ENCODE measurements at regions not wholly inside any gene's neighbourhood (a gene's known extent, or its start where the extent isn't known, plus 50 kb on each side); places are given as distances from the start of the nearest gene placed in this dataset.

DNA sequence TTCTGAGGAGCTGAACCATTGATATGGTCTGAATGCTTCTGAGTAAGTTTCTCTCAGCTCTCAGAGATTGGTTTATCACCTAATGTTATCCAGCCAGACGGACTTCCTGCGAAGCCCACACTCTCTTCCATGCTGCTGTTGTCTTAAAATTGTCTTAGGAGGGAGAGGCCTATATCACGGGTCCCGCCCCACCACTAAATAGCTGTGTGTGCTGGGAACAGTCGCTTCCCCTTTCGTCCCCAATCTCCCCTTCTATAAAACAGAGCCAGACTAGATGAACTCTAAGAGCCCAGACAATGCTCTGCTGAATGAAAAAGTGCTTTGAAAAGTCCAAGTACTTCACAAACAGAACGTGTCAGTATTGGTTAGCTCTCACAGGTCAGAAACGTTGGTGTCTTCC lies 81.4 kb upstream of the AKIP1 start:
- TF ChIP-seq CTCF (IDR thresholded peaks at IDR 0.05; ENCODE audit: low read depth, low read length): no peak
- H3K4me3 ChIP-seq (ENCODE audit: low read depth, low read length): no peak overlapping the region

GRCh38 chr11:8830641-8831040 lies 80.3 kb upstream of the AKIP1 start:
- H3K4me3 ChIP-seq (ENCODE audit: low read depth, low read length): no peak overlapping the region
- TF ChIP-seq CTCF (IDR thresholded peaks at IDR 0.05; ENCODE audit: low read depth, low read length): no peak

- no peak overlapping the region for H3K4me3 ChIP-seq (ENCODE audit: low read depth, low read length)
- TF ChIP-seq CTCF (IDR thresholded peaks at IDR 0.05; ENCODE audit: low read depth, low read length): no peak
Observed at GRCh38 chr11:8831861-8832260, 79.1 kb upstream of the AKIP1 start.

DNA sequence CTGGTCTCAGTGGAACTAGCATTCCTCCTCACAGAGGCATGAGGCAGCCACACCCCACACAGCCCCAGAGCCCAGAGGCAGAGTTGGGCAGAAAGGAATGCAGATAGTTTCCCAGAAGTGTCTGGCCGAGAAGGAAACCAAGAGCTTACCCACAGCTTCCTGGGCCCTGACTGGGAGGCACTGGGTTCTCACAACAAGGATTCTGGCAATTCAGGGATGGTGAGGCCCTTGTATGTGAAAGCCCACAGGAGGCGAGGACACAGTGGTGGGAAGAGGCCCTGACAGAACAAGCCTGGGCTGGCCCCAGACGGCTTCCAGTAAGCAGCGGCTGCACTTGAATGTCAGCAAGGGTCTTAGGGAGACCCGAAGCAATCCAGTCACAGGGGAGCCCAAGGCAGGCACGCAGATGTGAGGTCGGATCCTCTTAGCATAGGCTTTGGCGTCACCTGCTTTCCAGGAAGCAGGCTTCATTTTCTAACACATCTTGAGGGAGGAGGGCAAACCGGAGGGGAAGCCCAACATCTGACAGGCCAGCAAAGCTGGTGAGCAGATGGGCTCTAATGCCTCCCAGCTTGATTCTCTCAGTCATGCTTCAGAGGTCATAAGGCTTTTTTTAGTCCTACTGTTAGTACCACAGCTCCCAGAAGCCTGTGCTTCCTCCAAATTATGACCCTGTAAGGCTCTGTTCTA lies 78.3 kb upstream of the AKIP1 start:
- no peak overlapping the region for H3K4me3 ChIP-seq (ENCODE audit: low read depth, low read length)
- TF ChIP-seq CTCF (IDR thresholded peaks at IDR 0.05; ENCODE audit: low read depth, low read length): no peak

DNA sequence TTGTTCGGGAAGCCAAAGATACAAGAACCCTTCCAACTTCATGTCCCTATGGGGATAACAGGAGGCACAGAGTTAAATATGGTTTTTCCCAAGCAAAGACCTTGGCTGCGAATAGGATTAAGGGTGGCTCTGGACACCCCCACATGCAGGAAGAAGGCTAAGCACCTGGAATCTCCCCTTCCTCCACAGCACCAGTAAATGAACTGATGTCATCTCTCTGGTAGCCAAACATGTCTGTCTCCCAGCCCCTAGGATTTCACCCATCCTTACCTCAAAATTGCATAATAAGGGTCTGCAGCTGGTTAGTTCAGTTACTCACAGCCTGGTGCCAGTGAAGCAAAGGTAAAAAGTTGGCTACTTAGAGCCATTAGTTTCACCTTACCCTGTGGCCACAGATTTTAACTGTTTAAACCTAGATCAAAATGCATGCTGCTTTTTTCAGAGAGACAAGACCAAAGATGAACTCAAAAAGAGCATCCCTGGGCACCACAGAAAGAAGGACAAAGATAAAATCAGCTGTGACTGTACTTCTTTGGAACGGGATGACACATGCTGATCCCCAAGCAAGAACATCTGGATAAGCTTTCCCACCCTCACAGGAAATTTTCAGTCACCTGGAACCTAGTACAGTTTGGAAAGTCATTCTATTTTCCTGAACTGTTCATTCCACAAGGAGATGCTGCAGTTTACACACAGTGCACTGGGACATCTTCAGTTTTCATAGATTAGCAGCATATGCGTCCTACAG lies 77.2 kb upstream of the AKIP1 start:
- no peak overlapping the region for H3K4me3 ChIP-seq (ENCODE audit: low read depth, low read length)
- TF ChIP-seq CTCF (IDR thresholded peaks at IDR 0.05; ENCODE audit: low read depth, low read length): no peak

GRCh38 chr11:8834379-8834778 lies 76.6 kb upstream of the AKIP1 start:
- no peak for TF ChIP-seq CTCF (IDR thresholded peaks at IDR 0.05; ENCODE audit: low read depth, low read length)
- no peak overlapping the region for H3K4me3 ChIP-seq (ENCODE audit: low read depth, low read length)

GRCh38 chr11:8838248-8838647 lies 72.7 kb upstream of the AKIP1 start:
- no peak for TF ChIP-seq CTCF (IDR thresholded peaks at IDR 0.05; ENCODE audit: low read depth, low read length)

More at GRCh38 chr11:8838248-8838647, 72.7 kb upstream of the AKIP1 start:
- H3K4me3 ChIP-seq (ENCODE audit: low read depth, low read length): 0 out of 2 replicates have a peak overlapping the region, but pooled peaks have one; percentile 12
